Thyroid gland (tissue), 4 donors: ENCODE measurements at regions not wholly inside any gene's neighbourhood (a gene's known extent, or its start where the extent isn't known, plus 50 kb on each side); places are given as distances from the start of the nearest gene placed in this dataset.

Experiments
- DNase-seq, 2 donors: peaks; one replicate each; pipeline ENCODE4 v3.0.0-alpha.2; 2019
- H3K27ac ChIP-seq, 3 donors: fragments of 200-600 bp; sonication (generic); 1 replicate in 2 of 3; 2 replicates in 1 of 3; pipeline ENCODE4 v1.5.1; 2016 to 2019; ENCODE audit warnings: mild to moderate bottlenecking in 1 of 3, moderate library complexity in 1 of 3
- H3K27me3 ChIP-seq: fragments of 200-600 bp; sonication (generic); one replicate; pipeline ENCODE4 v1.5.1; 2019
- H3K36me3 ChIP-seq, 2 donors: fragments of 200-600 bp; sonication (generic); one replicate each; pipeline ENCODE4 v1.5.1; 2016 to 2019
- H3K4me1 ChIP-seq, 2 donors: fragments of 200-600 bp; sonication (generic); one replicate each; pipeline ENCODE4 v1.5.1; 2017 to 2019
- H3K4me3 ChIP-seq, 3 donors: fragments of 200-600 bp; sonication (generic); replicated peaks in 1 of 3; 1 replicate in 2 of 3; 2 replicates in 1 of 3; pipeline ENCODE4 v1.5.1; 2016; ENCODE audit warnings: mild to moderate bottlenecking in 1 of 3
- H3K9me3 ChIP-seq: fragments of 200-600 bp; sonication (generic); one replicate; pipeline ENCODE4 v1.5.1; 2017
- POLR2A ChIP-seq, 2 donors: fragments of 450-650 bp; IDR thresholded peaks; one replicate each; pipeline ENCODE4 v1.6.1; 2017; ENCODE audit warnings: antibody characterized with exemption in 2 of 2, mild to moderate bottlenecking in 2 of 2, moderate library complexity in 1 of 2
- WGBS, 2 donors: methylation state at CpG; one replicate each; pipeline ENCODE4 v1.1.5; 2017; 5-methylcytosine and 5-hydroxymethylcytosine counted together
- intact Hi-C: fragments of 100-400 bp; cut with DNase I; formaldehyde crosslinking; loops from one replicate; pipeline ENCODE4 v1.15.1; 2023
- TF ChIP-seq, protein P1 (sequence below), 6 experiments: fragments of 200-600 bp in 3 of 6; fragments of 450-650 bp in 3 of 6; sonication (generic) in 3 of 6; IDR thresholded peaks; one replicate each; pipeline ENCODE4 v1.5.1; 2016 to 2019; ENCODE audit warnings: antibody characterized with exemption in 6 of 6, mild to moderate bottlenecking in 2 of 6, inconsistent platforms in 1 of 6, moderate library complexity in 1 of 6

DNA sequence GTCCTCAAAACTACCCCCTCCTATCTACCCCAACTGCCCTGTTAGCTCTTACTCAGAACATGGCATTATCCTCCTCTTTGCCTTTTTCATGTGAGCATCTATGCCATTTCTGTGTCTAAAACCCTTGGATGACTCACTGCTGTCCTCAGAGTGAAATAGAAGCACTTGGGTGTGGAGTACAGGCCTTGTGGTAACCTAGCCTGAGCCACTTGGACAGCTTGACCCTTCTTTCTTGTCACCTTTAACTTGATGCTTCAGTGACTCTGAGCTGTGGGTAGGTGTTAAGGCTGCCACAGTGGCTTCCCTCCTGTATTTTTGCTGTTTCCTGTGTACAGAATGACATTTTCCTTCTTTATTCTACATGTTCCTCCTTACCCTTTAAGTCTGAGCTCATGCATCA, 391.4 kb downstream of the SH3GL2 start:
- H3K27ac ChIP-seq: no peak overlapping the region
- DNase-seq: no peak
- H3K4me1 ChIP-seq: no peaks in the 10 kb centered on the region

DNA sequence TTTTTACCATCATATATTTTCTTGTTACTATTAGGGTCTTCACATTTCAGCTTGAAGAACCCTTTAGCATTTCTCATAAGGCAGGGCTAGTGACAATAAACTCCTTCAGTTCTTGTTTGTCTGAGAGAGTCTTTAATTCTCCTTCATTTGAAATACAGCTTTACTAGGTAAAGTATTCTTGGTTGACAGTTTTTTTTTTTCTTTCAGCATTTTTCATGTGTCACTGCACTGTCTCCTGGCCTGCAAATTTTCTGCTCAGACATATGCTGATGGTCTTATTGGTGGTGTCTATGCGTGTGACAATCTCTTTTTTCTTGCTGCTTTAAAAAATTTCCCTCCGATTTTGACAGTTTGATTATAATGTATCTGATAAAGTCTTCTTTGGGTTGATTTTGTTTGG, 399.9 kb downstream of the SH3GL2 start:
- Histone ChIP-seq H3K27me3 (no peaks in the 10 kb centered on the region), H3K4me1 (no peaks in the 10 kb centered on the region), H3K4me3 (no peak overlapping the region), H3K27ac (no peak overlapping the region), H3K9me3 (no peaks in the 10 kb centered on the region), H3K36me3 (no peaks in the 10 kb centered on the region)
- 92 to 93% methylated on average over 2 of the region's 2 CpGs for WGBS, 2 donors
- no peak for TF ChIP-seq POLR2A (IDR thresholded peaks at IDR 0.05)
- TF ChIP-seq, protein P1, sequence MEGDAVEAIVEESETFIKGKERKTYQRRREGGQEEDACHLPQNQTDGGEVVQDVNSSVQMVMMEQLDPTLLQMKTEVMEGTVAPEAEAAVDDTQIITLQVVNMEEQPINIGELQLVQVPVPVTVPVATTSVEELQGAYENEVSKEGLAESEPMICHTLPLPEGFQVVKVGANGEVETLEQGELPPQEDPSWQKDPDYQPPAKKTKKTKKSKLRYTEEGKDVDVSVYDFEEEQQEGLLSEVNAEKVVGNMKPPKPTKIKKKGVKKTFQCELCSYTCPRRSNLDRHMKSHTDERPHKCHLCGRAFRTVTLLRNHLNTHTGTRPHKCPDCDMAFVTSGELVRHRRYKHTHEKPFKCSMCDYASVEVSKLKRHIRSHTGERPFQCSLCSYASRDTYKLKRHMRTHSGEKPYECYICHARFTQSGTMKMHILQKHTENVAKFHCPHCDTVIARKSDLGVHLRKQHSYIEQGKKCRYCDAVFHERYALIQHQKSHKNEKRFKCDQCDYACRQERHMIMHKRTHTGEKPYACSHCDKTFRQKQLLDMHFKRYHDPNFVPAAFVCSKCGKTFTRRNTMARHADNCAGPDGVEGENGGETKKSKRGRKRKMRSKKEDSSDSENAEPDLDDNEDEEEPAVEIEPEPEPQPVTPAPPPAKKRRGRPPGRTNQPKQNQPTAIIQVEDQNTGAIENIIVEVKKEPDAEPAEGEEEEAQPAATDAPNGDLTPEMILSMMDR (IDR thresholded peaks at IDR 0.05): no peak
- DNase-seq: no peak
- intact Hi-C loops: no loop called here

More for the DNA sequence above, 391.4 kb downstream of the SH3GL2 start:
- Histone ChIP-seq H3K27me3 (no peaks in the 10 kb centered on the region), H3K36me3 (no peaks in the 10 kb centered on the region), H3K9me3 (no peaks in the 10 kb centered on the region), H3K4me3 (no peak overlapping the region)
- TF ChIP-seq, protein P1 (IDR thresholded peaks at IDR 0.05): no peak
- TF ChIP-seq POLR2A (IDR thresholded peaks at IDR 0.05): no peak
- intact Hi-C loops: no loop called here

DNA sequence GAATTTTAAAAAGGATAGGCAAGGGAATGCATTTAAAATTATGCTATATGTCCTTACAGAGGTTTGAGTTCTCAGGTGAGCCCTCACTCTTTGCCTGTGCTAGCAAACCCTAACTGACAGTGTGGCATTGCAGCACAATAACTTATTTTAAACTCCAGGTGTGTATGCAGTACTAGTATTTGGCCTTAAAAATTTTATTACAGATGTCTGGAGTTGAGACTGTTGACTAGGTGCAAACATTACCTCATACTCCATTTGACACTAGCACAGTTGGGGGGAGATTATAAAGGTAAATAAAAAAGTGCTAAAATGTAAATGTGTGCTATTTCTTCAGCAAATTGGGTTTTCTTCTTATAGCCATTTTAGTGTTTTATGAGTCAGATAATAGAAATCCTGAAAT, 407.7 kb downstream of the SH3GL2 start:
- no peak for DNase-seq
- H3K4me3 ChIP-seq: no peak overlapping the region
- H3K4me1 ChIP-seq: no peaks in the 10 kb centered on the region
- H3K9me3 ChIP-seq: no peaks in the 10 kb centered on the region
- no peak for TF ChIP-seq POLR2A (IDR thresholded peaks at IDR 0.05)
- TF ChIP-seq, protein P1 (IDR thresholded peaks at IDR 0.05): no peak
- intact Hi-C loops: no loop called here
- no peaks in the 10 kb centered on the region for H3K27me3 ChIP-seq
- H3K36me3 ChIP-seq: no peaks in the 10 kb centered on the region
- H3K27ac ChIP-seq: no peak overlapping the region

DNA sequence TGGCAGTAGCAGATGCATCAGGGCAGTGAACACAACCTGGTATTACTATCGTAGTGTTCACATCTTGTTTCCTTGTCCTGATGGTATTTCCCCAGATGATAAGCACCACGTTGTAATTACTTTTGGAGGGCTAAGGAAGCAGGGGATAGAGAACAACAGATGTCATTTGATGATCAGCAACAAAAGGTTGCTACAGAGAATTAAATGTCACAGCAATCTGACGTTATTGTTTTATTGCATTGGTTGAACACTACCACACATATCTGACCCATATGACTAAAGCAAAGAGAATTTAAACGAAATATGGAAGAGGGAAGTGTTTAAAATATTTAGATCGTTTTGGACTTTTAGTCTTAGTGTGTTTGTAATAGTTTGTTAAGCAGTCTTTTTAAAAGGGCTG, 408.3 kb downstream of the SH3GL2 start:
- WGBS, 2 donors: 58 to 61% methylated on average over 5 of the region's 5 CpGs
- Histone ChIP-seq H3K4me3 (no peak overlapping the region), H3K27me3 (no peaks in the 10 kb centered on the region), H3K4me1 (no peaks in the 10 kb centered on the region), H3K36me3 (no peaks in the 10 kb centered on the region), H3K9me3 (no peaks in the 10 kb centered on the region), H3K27ac (no peak overlapping the region)
- intact Hi-C loops: no loop called here
- no peak for TF ChIP-seq POLR2A (IDR thresholded peaks at IDR 0.05)
- TF ChIP-seq, protein P1 (IDR thresholded peaks at IDR 0.05): no peak
- no peak for DNase-seq

DNA sequence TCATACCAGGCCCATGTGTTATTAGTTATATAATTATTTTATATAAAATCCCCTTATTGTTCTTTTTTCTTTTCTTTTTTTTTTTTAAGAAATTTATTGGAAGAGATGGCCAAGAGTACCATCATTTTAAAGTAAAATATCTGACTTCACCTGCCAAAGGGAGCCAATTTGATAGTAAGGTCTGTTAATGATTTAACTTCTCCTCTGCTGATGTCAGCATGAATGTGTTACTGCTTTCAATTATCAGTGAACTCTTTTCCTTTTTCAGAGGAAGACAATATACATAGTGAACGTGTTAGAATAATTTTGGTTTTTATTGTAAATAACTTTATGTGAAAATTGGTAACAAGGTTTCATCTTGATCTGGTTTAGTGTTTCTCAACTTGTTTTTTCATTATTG, 409.6 kb downstream of the SH3GL2 start:
- Histone ChIP-seq H3K36me3 (no peaks in the 10 kb centered on the region), H3K4me3 (no peak overlapping the region), H3K27ac (no peak overlapping the region), H3K27me3 (no peaks in the 10 kb centered on the region), H3K9me3 (no peaks in the 10 kb centered on the region), H3K4me1 (no peaks in the 10 kb centered on the region)
- DNase-seq: no peak
- TF ChIP-seq, protein P1 (IDR thresholded peaks at IDR 0.05): no peak
- no peak for TF ChIP-seq POLR2A (IDR thresholded peaks at IDR 0.05)
- intact Hi-C loops: no loop called here
- WGBS, 2 donors: 69 to 73% methylated on average over 1 of the region's 1 CpG
